ENCODE measurements at regions not wholly inside any gene's neighbourhood (a gene's known extent, or its start where the extent isn't known, plus 50 kb on each side); places are given as distances from the start of the nearest gene placed in this dataset.
"Not testable (repeated sequence)": the region's sequence is repeated elsewhere in the genome, so short reads cannot be mapped to it uniquely, and the experiment has no call there.

- Histone ChIP-seq H3K27ac (no peak overlapping the region), H3K4me3 (no peak overlapping the region), H3K4me1 (no peaks in the 10 kb centered on the region), H3K27me3 (no peaks in the 10 kb centered on the region), H3K36me3 (no peaks in the 10 kb centered on the region), H3K9me3 (no peaks in the 10 kb centered on the region)
- no peak for DNase-seq
- intact Hi-C loops (cut with DNase I; ENCODE audit: low total_unique reads): no loop called here
- TF ChIP-seq, protein P1, sequence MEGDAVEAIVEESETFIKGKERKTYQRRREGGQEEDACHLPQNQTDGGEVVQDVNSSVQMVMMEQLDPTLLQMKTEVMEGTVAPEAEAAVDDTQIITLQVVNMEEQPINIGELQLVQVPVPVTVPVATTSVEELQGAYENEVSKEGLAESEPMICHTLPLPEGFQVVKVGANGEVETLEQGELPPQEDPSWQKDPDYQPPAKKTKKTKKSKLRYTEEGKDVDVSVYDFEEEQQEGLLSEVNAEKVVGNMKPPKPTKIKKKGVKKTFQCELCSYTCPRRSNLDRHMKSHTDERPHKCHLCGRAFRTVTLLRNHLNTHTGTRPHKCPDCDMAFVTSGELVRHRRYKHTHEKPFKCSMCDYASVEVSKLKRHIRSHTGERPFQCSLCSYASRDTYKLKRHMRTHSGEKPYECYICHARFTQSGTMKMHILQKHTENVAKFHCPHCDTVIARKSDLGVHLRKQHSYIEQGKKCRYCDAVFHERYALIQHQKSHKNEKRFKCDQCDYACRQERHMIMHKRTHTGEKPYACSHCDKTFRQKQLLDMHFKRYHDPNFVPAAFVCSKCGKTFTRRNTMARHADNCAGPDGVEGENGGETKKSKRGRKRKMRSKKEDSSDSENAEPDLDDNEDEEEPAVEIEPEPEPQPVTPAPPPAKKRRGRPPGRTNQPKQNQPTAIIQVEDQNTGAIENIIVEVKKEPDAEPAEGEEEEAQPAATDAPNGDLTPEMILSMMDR (IDR thresholded peaks at IDR 0.05): no peak
These were observed 1491.9 kb downstream of the FAM181B start for GRCh38 chr11:81241672-81242275.

DNA sequence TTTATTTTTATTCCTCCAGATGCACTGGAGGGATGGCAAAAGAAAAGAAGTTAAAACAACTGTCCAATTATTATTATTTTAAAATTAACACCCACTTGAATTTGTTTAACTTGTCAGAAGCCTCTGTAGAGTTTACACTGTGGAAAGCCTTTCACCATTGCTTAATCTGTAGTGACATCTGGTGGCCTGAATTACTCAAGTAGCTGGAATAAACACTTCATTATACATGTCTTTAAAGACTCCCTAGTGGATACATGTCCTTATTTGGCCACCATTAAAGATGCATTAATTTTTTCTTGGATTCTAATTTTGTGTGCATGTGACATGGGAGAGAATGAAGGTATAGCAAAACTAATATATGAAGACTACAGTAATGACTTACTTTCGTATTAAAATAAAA is 1496.5 kb downstream of the FAM181B start:
- H3K4me3 ChIP-seq: no peak overlapping the region
- TF ChIP-seq, protein P1 (IDR thresholded peaks at IDR 0.05): peak in 1 of 2 experiments; percentile 25
- H3K4me1 ChIP-seq: no peaks in the 10 kb centered on the region
- no peak for DNase-seq
- no peaks in the 10 kb centered on the region for H3K9me3 ChIP-seq
- no peaks in the 10 kb centered on the region for H3K36me3 ChIP-seq
- no peaks in the 10 kb centered on the region for H3K27me3 ChIP-seq
- intact Hi-C loops (cut with DNase I; ENCODE audit: low total_unique reads): no loop called here
- H3K27ac ChIP-seq: no peak overlapping the region

- H3K27me3 ChIP-seq; H3K9me3 ChIP-seq; H3K4me3 ChIP-seq; intact Hi-C loops (cut with DNase I; ENCODE audit: low total_unique reads); DNase-seq; H3K4me1 ChIP-seq; H3K36me3 ChIP-seq; H3K27ac ChIP-seq: not testable (repeated sequence)
These were observed 1506.3 kb downstream of the FAM181B start for GRCh38 chr11:81227409-81227808.

- H3K27me3 ChIP-seq: no peaks in the 10 kb centered on the region
- no peak overlapping the region for H3K27ac ChIP-seq
- intact Hi-C loops (cut with DNase I; ENCODE audit: low total_unique reads): no loop called here
- TF ChIP-seq, protein P1 (IDR thresholded peaks at IDR 0.05): no peak
- DNase-seq: no peak
- H3K4me1 ChIP-seq: no peaks in the 10 kb centered on the region
- H3K36me3 ChIP-seq: no peaks in the 10 kb centered on the region
- no peaks in the 10 kb centered on the region for H3K9me3 ChIP-seq
- H3K4me3 ChIP-seq: no peak overlapping the region
These were observed 1509.3 kb downstream of the FAM181B start for GRCh38 chr11:81224396-81224795.

DNA sequence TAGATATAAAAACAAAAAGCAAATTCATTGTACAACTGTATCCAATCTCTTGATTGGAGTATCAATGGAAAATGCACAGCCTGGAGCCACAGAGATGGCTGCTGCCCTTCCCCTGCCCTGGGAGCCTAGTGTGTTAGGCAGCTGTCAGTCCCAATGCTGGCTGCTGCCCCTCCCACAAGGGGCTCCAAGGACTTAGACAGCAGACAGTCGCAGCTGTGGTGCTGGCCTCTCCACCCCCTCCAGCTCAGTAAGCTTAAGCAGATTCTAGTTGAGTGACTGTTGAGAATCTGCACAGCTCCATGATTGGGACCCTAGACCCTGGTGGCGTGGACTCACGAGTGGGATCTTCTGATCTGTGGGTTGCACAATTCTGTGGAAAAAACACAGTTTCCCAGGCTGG is 1511.2 kb downstream of the FAM181B start:
- Histone ChIP-seq H3K9me3 (no peaks in the 10 kb centered on the region), H3K4me1 (no peaks in the 10 kb centered on the region)

GRCh38 chr11:81220146-81220895 is 1513.3 kb downstream of the FAM181B start:
- H3K4me3 ChIP-seq: no peak overlapping the region
- no peak overlapping the region for H3K27ac ChIP-seq
- no peak for DNase-seq
- intact Hi-C loops (cut with DNase I; ENCODE audit: low total_unique reads): no loop called here
- no peaks in the 10 kb centered on the region for H3K4me1 ChIP-seq
- H3K9me3 ChIP-seq: no peaks in the 10 kb centered on the region
- TF ChIP-seq, protein P1 (IDR thresholded peaks at IDR 0.05): no peak
- H3K27me3 ChIP-seq: no peaks in the 10 kb centered on the region
- H3K36me3 ChIP-seq: no peaks in the 10 kb centered on the region

More for the DNA sequence above, 1511.2 kb downstream of the FAM181B start:
- no peak for DNase-seq
- TF ChIP-seq, protein P1 (IDR thresholded peaks at IDR 0.05): no peak
- Histone ChIP-seq H3K4me3 (no peak overlapping the region), H3K27ac (no peak overlapping the region), H3K36me3 (no peaks in the 10 kb centered on the region), H3K27me3 (no peaks in the 10 kb centered on the region)
- intact Hi-C loops (cut with DNase I; ENCODE audit: low total_unique reads): no loop called here

Data from tibial artery (tissue), 4 donors.